IMR-90 (cell line): ENCODE measurements at regions not wholly inside any gene's neighbourhood (a gene's known extent, or its start where the extent isn't known, plus 50 kb on each side); places are given as distances from the start of the nearest gene placed in this dataset.

Experiments
- ATAC-seq: fragments of 200-7000 bp; cut with Tn5 transposase; 2 replicates; pipeline ENCODE4 v1.9.1; 2020; ENCODE audit warnings: low read depth, mild to moderate bottlenecking, moderate library complexity
- BruUV-seq: library from RNA; stranded (reverse); fragments of 400-500 nt; replicated peaks from 2 replicates; lab custom pipeline; 2021; lab: Mats Ljungman, UMichigan
- CTCF ChIA-PET: fragments of 300-600 bp; formaldehyde crosslinking; extraction: SDS; loops from one replicate; lab custom pipeline; 2021; ENCODE audit warnings: antibody characterized with exemption; lab: Yijun Ruan, JAX
- POLR2A ChIA-PET: fragments of 300-600 bp; sonication (Branson Sonifier 250); formaldehyde crosslinking; loops from one replicate; lab custom pipeline; 2022; ENCODE audit warnings: antibody characterized with exemption; ENCODE audit not compliant: unreplicated experiment; lab: Charles Lee
- DNase-seq: peaks from one replicate; pipeline ENCODE4 v3.0.0; 2013
- H2AFZ ChIP-seq: replicated peaks from 2 replicates; pipeline ENCODE3; 2013; ENCODE audit warnings: low read length, mild to moderate bottlenecking; ENCODE audit not compliant: poor library complexity
- H2AK5ac ChIP-seq: 2 replicates; pipeline ENCODE4 v1.6.1; 2013; ENCODE audit warnings: low read depth, low read length, inconsistent platforms
- H2AK9ac ChIP-seq: replicated peaks from 2 replicates; pipeline ENCODE3; 2013; ENCODE audit warnings: mild to moderate bottlenecking, low read depth, low read length, moderate library complexity; ENCODE audit not compliant: poor library complexity
- H2BK120ac ChIP-seq: 2 replicates; pipeline ENCODE4 v1.6.1; 2013; ENCODE audit warnings: low read depth, low read length, inconsistent platforms
- H2BK15ac ChIP-seq: 3 replicates; pipeline ENCODE4 v1.6.1; 2013; ENCODE audit warnings: low read depth, low read length, inconsistent platforms
- H2BK20ac ChIP-seq: 2 replicates; pipeline ENCODE4 v1.6.1; 2013; ENCODE audit warnings: low read depth, mild to moderate bottlenecking, inconsistent platforms, low read length, moderate library complexity
- H2BK5ac ChIP-seq: 2 replicates; pipeline ENCODE4 v1.6.1; 2013; ENCODE audit warnings: mild to moderate bottlenecking, low read depth, low read length, inconsistent platforms; ENCODE audit not compliant: poor library complexity, severe bottlenecking
- H3K14ac ChIP-seq: replicated peaks from 2 replicates; pipeline ENCODE4 v1.6.1; 2013; ENCODE audit warnings: low read depth, low read length, inconsistent platforms
- H3K18ac ChIP-seq: 2 replicates; pipeline ENCODE4 v1.6.1; 2013; ENCODE audit warnings: low read depth, low read length, control low read depth
- H3K23ac ChIP-seq: 2 replicates; pipeline ENCODE4 v1.6.1; 2013; ENCODE audit warnings: low read depth, low read length, inconsistent platforms
- H3K27ac ChIP-seq: 2 replicates; pipeline ENCODE4 v1.5.1; 2013; ENCODE audit warnings: mild to moderate bottlenecking, control low read depth, low read length; ENCODE audit not compliant: insufficient read depth
- H3K27me3 ChIP-seq: 2 replicates; pipeline ENCODE4 v1.6.1; 2013; ENCODE audit warnings: low read length; ENCODE audit not compliant: control insufficient read depth, insufficient read depth
- H3K36me3 ChIP-seq: 2 replicates; pipeline ENCODE4 v1.6.1; 2013; ENCODE audit warnings: low read length, mixed read lengths; ENCODE audit not compliant: control insufficient read depth, insufficient read depth
- H3K4ac ChIP-seq: 2 replicates; pipeline ENCODE4 v1.6.1; 2013; ENCODE audit warnings: low read depth, low read length, inconsistent platforms
- H3K4me1 ChIP-seq: 2 replicates; pipeline ENCODE4 v1.6.1; 2013; ENCODE audit warnings: low read length, mixed read lengths; ENCODE audit not compliant: control insufficient read depth, insufficient read depth
- H3K4me2 ChIP-seq: 2 replicates; pipeline ENCODE4 v1.6.1; 2013; ENCODE audit warnings: low read depth, mild to moderate bottlenecking, control low read depth, low read length, moderate library complexity
- H3K4me3 ChIP-seq: 2 replicates; pipeline ENCODE4 v1.5.1; 2013; ENCODE audit warnings: low read depth, mild to moderate bottlenecking, control low read depth, low read length, moderate library complexity; ENCODE audit not compliant: insufficient read depth
- H3K56ac ChIP-seq: 2 replicates; pipeline ENCODE4 v1.6.1; 2013; ENCODE audit warnings: low read length, inconsistent platforms; ENCODE audit not compliant: insufficient read depth; ENCODE audit errors: extremely low read depth
- H3K79me1 ChIP-seq, 2 experiments: 2 replicates each; pipeline ENCODE4 v1.6.1; 2013; ENCODE audit warnings: low read length in 2 of 2, inconsistent platforms in 1 of 2, low read depth in 1 of 2
- H3K9ac ChIP-seq: 2 replicates; pipeline ENCODE4 v1.6.1; 2013; ENCODE audit warnings: low read depth, low read length, control low read depth
- H3K9me1 ChIP-seq: 2 replicates; pipeline ENCODE4 v1.6.1; 2013; ENCODE audit warnings: low read length, inconsistent platforms; ENCODE audit not compliant: insufficient read depth
- H3K9me3 ChIP-seq: 2 replicates; pipeline ENCODE4 v1.6.1; 2013; ENCODE audit warnings: low read length; ENCODE audit not compliant: control insufficient read depth, insufficient read depth
- H4K20me1 ChIP-seq: 2 replicates; pipeline ENCODE4 v1.6.1; 2013; ENCODE audit warnings: low read length, inconsistent platforms; ENCODE audit not compliant: insufficient read depth
- H4K5ac ChIP-seq: 2 replicates; pipeline ENCODE4 v1.6.1; 2013; ENCODE audit warnings: mild to moderate bottlenecking, low read depth, low read length, control low read depth
- H4K8ac ChIP-seq, 2 experiments: 2 replicates each; pipeline ENCODE4 v1.6.1; 2013; ENCODE audit warnings: low read depth in 2 of 2, low read length in 2 of 2, control low read depth in 1 of 2, inconsistent platforms in 1 of 2
- H4K91ac ChIP-seq: 2 replicates; pipeline ENCODE4 v1.6.1; 2013; ENCODE audit warnings: low read depth, low read length, inconsistent platforms; ENCODE audit not compliant: insufficient read depth
- BHLHE40 ChIP-seq: fragments of 150-350 bp; IDR thresholded peaks from 2 replicates; pipeline ENCODE4 v1.6.1; 2016; ENCODE audit warnings: mild to moderate bottlenecking, low read depth, low read length
- CEBPB ChIP-seq: IDR thresholded peaks from 2 replicates; pipeline ENCODE4 v1.6.1; 2012; ENCODE audit warnings: low read depth, low read length, improper control_type of control experiment
- CHD1 ChIP-seq: IDR thresholded peaks from 2 replicates; pipeline ENCODE4 v1.6.1; 2012; ENCODE audit warnings: low read depth, low read length, improper control_type of control experiment
- FOS ChIP-seq: fragments of 150-350 bp; IDR thresholded peaks from 2 replicates; pipeline ENCODE4 v1.6.1; 2016; ENCODE audit warnings: low read depth, low read length
- MAFK ChIP-seq: IDR thresholded peaks from 2 replicates; pipeline ENCODE4 v1.6.1; 2012; ENCODE audit warnings: low read depth, low read length, improper control_type of control experiment
- MAZ ChIP-seq: IDR thresholded peaks from 2 replicates; pipeline ENCODE4 v1.6.1; 2012; ENCODE audit warnings: low read depth, mild to moderate bottlenecking, low read length, improper control_type of control experiment, moderate library complexity, borderline replicate concordance
- MXI1 ChIP-seq: IDR thresholded peaks from 2 replicates; pipeline ENCODE4 v1.6.1; 2012; ENCODE audit warnings: low read depth, mild to moderate bottlenecking, low read length, moderate library complexity, borderline replicate concordance
- NFE2L2 ChIP-seq: fragments of 150-350 bp; IDR thresholded peaks from 2 replicates; pipeline ENCODE4 v1.6.1; 2016; ENCODE audit warnings: low read depth, mild to moderate bottlenecking, low read length
- POLR2A ChIP-seq: IDR thresholded peaks from 2 replicates; pipeline ENCODE4 v1.6.1; 2012; ENCODE audit warnings: mild to moderate bottlenecking, low read depth, low read length
- RAD21 ChIP-seq: IDR thresholded peaks from 2 replicates; pipeline ENCODE4 v1.6.1; 2012; ENCODE audit warnings: low read length, improper control_type of control experiment
- RCOR1 ChIP-seq: IDR thresholded peaks from 2 replicates; pipeline ENCODE4 v1.6.1; 2012; ENCODE audit warnings: mild to moderate bottlenecking, low read length, improper control_type of control experiment; ENCODE audit not compliant: insufficient replicate concordance
- RFX5 ChIP-seq: IDR thresholded peaks from 2 replicates; pipeline ENCODE4 v1.8.0; 2012; ENCODE audit warnings: low read depth, mild to moderate bottlenecking, low read length, moderate library complexity
- SMC3 ChIP-seq: fragments of 150-350 bp; IDR thresholded peaks from 2 replicates; pipeline ENCODE4 v1.6.1; 2016; ENCODE audit warnings: low read depth, mild to moderate bottlenecking, antibody characterized with exemption, low read length, moderate library complexity
- WGBS, 2 experiments: methylation state at CpG; one replicate each; pipeline versions ENCODE4 v1.1.5 to v1.1.7; 2013; ENCODE audit warnings: missing lambda C conversion rate in 2 of 2; ENCODE audit not compliant: insufficient read length in 1 of 2; ENCODE audit errors: extremely low coverage in 2 of 2; 5-methylcytosine and 5-hydroxymethylcytosine counted together
- dilution Hi-C: fragments of 300-500 bp; cut with HindIII; formaldehyde crosslinking; loops from one replicate; pipeline ENCODE4 v1.14.3; 2018; ENCODE audit warnings: low sequenced_read_pairs; ENCODE audit not compliant: unreplicated experiment
- in situ Hi-C: fragments of 300-500 bp; cut with MboI; formaldehyde crosslinking; loops from 3 replicates; pipeline ENCODE4 v1.14.3; 2019; ENCODE audit warnings: low sequenced_read_pairs, inconsistent platforms, mixed read lengths
- intact Hi-C: fragments of 100-400 bp; cut with micrococcal nuclease; formaldehyde crosslinking; loops from 2 replicates; pipeline ENCODE4 v1.10.0; 2022
- TF ChIP-seq, protein P1 (sequence below): conservative IDR thresholded peaks from 2 replicates; pipeline ENCODE4 v1.5.1; 2012; ENCODE audit warnings: mild to moderate bottlenecking, low read depth, low read length, improper control_type of control experiment
- TF ChIP-seq, protein P2 (sequence below): fragments of 150-350 bp; IDR thresholded peaks from 2 replicates; pipeline ENCODE4 v1.6.1; 2016; ENCODE audit warnings: low read depth, mild to moderate bottlenecking, low read length, moderate library complexity, borderline replicate concordance
- TF ChIP-seq, protein P3 (sequence below): fragments of 150-350 bp; IDR thresholded peaks from 2 replicates; pipeline ENCODE4 v1.6.1; 2017; ENCODE audit warnings: mild to moderate bottlenecking, antibody characterized with exemption, low read length, low read depth

DNA sequence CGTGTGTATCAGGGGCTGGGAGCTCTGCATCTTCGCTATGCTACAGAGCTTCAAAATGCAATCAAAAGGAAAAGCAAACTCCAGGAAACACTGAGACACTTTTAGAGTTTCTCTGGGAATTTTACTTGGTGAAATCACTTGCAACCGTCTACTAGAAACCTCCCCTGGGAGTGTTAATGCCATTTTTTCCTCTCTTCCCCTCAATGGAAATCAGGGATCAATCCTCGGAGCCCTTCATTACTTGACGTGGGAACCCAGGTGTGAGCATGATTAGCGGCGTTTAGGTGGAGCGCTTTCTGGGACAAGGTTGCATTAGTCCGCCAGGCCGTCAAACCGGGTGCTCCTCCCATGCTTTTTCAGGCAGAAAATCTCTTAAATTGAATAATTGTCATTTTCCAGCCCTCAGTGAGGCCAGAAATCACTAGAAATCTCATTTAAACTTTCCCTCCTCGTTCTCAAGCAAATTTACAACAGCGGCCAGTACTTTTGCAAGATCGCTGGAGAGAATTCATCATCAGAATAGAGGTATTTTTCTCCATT is 191.3 kb downstream of the IRX1 start:
- Histone ChIP-seq H4K5ac (no peak overlapping the region), H3K23ac (no peak overlapping the region), H3K9me1 (no peaks in the 10 kb centered on the region), H4K91ac (no peak overlapping the region), H3K79me1 (no peaks in the 10 kb centered on the region), H3K56ac (no peak overlapping the region), H3K14ac (no peak overlapping the region), H3K4me2 (no peak overlapping the region), H4K8ac (no peak overlapping the region), H2AK9ac (no peak overlapping the region), H2BK5ac (no peak overlapping the region), H3K9ac (no peak overlapping the region), H3K27me3 (no peaks in the 10 kb centered on the region), H2BK15ac (no peak overlapping the region), H2AFZ (no peak overlapping the region), H3K27ac (no peak overlapping the region), H4K20me1 (no peaks in the 10 kb centered on the region), H3K9me3 (peaks cover 27% of the 10 kb centered on the region; the same call in 1 of the 2 replicates), H3K4me3 (no peak overlapping the region), H2AK5ac (no peak overlapping the region), H3K36me3 (no peaks in the 10 kb centered on the region), H3K4ac (no peak overlapping the region), H2BK20ac (no peak overlapping the region), H2BK120ac (no peak overlapping the region), H3K4me1 (no peaks in the 10 kb centered on the region), H3K18ac (no peak overlapping the region)
- CTCF ChIA-PET, result no interaction called here
- no peak for DNase-seq
- TF ChIP-seq, protein P1, sequence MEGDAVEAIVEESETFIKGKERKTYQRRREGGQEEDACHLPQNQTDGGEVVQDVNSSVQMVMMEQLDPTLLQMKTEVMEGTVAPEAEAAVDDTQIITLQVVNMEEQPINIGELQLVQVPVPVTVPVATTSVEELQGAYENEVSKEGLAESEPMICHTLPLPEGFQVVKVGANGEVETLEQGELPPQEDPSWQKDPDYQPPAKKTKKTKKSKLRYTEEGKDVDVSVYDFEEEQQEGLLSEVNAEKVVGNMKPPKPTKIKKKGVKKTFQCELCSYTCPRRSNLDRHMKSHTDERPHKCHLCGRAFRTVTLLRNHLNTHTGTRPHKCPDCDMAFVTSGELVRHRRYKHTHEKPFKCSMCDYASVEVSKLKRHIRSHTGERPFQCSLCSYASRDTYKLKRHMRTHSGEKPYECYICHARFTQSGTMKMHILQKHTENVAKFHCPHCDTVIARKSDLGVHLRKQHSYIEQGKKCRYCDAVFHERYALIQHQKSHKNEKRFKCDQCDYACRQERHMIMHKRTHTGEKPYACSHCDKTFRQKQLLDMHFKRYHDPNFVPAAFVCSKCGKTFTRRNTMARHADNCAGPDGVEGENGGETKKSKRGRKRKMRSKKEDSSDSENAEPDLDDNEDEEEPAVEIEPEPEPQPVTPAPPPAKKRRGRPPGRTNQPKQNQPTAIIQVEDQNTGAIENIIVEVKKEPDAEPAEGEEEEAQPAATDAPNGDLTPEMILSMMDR, result no peak
- TF ChIP-seq RAD21 (no peak), RFX5 (no peak), MAZ (no peak), BHLHE40 (no peak), SMC3 (no peak), NFE2L2 (no peak), MAFK (no peak), RCOR1 (no peak), FOS (no peak), CHD1 (no peak), POLR2A (no peak), MXI1 (no peak), CEBPB (no peak)
- TF ChIP-seq, protein P2, sequence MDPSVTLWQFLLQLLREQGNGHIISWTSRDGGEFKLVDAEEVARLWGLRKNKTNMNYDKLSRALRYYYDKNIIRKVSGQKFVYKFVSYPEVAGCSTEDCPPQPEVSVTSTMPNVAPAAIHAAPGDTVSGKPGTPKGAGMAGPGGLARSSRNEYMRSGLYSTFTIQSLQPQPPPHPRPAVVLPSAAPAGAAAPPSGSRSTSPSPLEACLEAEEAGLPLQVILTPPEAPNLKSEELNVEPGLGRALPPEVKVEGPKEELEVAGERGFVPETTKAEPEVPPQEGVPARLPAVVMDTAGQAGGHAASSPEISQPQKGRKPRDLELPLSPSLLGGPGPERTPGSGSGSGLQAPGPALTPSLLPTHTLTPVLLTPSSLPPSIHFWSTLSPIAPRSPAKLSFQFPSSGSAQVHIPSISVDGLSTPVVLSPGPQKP, result no peak
- TF ChIP-seq, protein P3, sequence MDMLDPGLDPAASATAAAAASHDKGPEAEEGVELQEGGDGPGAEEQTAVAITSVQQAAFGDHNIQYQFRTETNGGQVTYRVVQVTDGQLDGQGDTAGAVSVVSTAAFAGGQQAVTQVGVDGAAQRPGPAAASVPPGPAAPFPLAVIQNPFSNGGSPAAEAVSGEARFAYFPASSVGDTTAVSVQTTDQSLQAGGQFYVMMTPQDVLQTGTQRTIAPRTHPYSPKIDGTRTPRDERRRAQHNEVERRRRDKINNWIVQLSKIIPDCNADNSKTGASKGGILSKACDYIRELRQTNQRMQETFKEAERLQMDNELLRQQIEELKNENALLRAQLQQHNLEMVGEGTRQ, result no peak
- no CpG with 5 or more reads among the region's 14 CpGs for WGBS, 2 experiments
- in situ Hi-C loops (no loop called here), dilution Hi-C loops (no loop called here), intact Hi-C loops (no loop called here)
- POLR2A ChIA-PET, result no interaction called here
- no peak for ATAC-seq
- BruUV-seq, result no TSS peak
